SH-SY5Y (cell line): ENCODE measurements at regions not wholly inside any gene's neighbourhood (a gene's known extent, or its start where the extent isn't known, plus 50 kb on each side); places are given as distances from the start of the nearest gene placed in this dataset.

Experiments
- GATA2 ChIP-seq: IDR thresholded peaks from 2 replicates; pipeline ENCODE4 v1.6.1; 2011; ENCODE audit warnings: mild to moderate bottlenecking, low read depth, low read length
- GATA3 ChIP-seq: IDR thresholded peaks from 2 replicates; pipeline ENCODE4 v1.6.1; 2011; ENCODE audit warnings: low read depth, mild to moderate bottlenecking, low read length, moderate library complexity

- TF ChIP-seq GATA2: no peak
- TF ChIP-seq GATA3: no peak
These were observed 362.7 kb upstream of the SLC8A1 start for GRCh38 chr2:40814616-40815015.
